Prostate gland (tissue), 2 donors: ENCODE measurements at regions not wholly inside any gene's neighbourhood (a gene's known extent, or its start where the extent isn't known, plus 50 kb on each side); places are given as distances from the start of the nearest gene placed in this dataset.

Source experiments
- POLR2AphosphoS5 ChIP-seq: sonication (generic); formaldehyde crosslinking; IDR thresholded peaks from one replicate; pipeline ENCODE4 v1.6.1; 2017; ENCODE audit warnings: antibody characterized with exemption
- TF ChIP-seq, protein P1 (sequence below), 4 experiments: fragments of 200-600 bp in 2 of 4; fragments of 450-650 bp in 2 of 4; sonication (generic) in 2 of 4; IDR thresholded peaks; 1 replicate in 3 of 4; 2 replicates in 1 of 4; pipeline ENCODE4 v1.5.1; 2016 to 2019; ENCODE audit warnings: antibody characterized with exemption in 4 of 4, mild to moderate bottlenecking in 2 of 4, moderate library complexity in 2 of 4

DNA sequence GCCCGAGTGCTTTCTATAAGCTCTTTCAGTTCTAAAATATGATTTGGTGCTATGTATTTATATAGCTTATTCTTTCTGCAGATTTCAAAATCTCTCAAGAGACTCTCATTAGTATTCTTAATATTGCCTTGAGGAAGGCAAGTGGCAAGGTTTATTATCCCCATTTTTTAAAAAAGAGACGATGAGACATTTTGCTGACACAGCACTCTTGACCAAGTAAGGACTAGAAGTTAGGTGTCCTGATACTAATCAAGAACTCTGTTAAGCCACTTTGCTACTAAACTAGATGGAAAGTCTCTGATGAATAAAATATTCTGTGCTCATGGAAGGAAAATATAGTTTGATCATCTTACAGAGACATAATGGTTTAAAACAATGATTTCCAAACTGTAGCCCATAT, 164.7 kb downstream of the MZT1 start:
- TF ChIP-seq POLR2AphosphoS5, result no peak
- TF ChIP-seq, protein P1, sequence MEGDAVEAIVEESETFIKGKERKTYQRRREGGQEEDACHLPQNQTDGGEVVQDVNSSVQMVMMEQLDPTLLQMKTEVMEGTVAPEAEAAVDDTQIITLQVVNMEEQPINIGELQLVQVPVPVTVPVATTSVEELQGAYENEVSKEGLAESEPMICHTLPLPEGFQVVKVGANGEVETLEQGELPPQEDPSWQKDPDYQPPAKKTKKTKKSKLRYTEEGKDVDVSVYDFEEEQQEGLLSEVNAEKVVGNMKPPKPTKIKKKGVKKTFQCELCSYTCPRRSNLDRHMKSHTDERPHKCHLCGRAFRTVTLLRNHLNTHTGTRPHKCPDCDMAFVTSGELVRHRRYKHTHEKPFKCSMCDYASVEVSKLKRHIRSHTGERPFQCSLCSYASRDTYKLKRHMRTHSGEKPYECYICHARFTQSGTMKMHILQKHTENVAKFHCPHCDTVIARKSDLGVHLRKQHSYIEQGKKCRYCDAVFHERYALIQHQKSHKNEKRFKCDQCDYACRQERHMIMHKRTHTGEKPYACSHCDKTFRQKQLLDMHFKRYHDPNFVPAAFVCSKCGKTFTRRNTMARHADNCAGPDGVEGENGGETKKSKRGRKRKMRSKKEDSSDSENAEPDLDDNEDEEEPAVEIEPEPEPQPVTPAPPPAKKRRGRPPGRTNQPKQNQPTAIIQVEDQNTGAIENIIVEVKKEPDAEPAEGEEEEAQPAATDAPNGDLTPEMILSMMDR (IDR thresholded peaks at IDR 0.05), result no peak
